ENCODE measurements at regions not wholly inside any gene's neighbourhood (a gene's known extent, or its start where the extent isn't known, plus 50 kb on each side); places are given as distances from the start of the nearest gene placed in this dataset.
A peak's percentile ranks its signal among the peaks of the same experiment; 100 is the strongest.

DNA sequence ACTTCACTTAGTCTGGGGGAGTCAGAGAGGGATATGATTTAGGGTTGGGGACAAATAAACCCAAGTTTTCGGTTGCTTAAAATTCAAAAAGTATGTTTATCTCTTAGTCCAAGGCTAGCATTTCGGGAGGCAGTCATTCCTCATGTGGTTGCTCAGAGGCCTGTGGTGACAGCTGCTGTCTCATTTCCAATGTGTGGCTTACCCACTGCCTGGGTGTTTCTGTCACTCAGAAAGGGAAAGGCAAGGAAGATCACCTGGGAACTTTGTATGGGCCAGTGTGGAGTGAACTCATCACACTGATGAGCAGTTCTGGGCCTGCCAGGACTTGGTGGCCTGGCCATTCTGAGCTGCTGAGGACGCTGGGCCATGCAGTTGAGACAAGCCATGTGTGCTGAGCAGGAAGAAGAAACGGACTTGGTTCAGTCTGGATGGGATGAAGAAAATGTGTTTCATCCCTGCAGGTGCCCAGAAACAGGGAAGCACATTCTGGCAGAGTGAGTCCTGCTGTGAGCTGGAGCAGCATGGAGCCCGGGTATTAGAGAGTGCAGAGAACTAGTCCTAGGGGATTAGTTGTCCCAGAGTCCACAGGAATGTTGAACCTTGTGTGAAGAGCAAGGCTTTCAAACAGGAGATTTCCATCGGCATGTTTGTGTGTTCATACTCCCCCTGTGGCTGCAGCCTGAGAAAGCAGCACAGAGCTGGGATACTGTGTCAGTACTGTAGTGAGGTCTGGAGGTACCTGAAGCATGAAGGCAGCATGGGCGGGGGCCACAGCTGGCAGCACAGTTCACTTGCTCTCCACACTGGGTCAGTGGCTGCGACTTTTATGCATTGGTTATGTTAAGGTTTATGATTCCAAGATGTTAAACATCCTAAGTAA lies 211.1 kb upstream of the IGFBP3 start:
- POLR2A ChIA-PET (ENCODE audit: low non-redundant PET) = no interaction called here
- TF ChIP-seq, protein P1, sequence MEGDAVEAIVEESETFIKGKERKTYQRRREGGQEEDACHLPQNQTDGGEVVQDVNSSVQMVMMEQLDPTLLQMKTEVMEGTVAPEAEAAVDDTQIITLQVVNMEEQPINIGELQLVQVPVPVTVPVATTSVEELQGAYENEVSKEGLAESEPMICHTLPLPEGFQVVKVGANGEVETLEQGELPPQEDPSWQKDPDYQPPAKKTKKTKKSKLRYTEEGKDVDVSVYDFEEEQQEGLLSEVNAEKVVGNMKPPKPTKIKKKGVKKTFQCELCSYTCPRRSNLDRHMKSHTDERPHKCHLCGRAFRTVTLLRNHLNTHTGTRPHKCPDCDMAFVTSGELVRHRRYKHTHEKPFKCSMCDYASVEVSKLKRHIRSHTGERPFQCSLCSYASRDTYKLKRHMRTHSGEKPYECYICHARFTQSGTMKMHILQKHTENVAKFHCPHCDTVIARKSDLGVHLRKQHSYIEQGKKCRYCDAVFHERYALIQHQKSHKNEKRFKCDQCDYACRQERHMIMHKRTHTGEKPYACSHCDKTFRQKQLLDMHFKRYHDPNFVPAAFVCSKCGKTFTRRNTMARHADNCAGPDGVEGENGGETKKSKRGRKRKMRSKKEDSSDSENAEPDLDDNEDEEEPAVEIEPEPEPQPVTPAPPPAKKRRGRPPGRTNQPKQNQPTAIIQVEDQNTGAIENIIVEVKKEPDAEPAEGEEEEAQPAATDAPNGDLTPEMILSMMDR (conservative IDR thresholded peaks at IDR 0.05; ENCODE audit: low read depth) = no peak
- H3K27ac ChIP-seq = no peak overlapping the region
- CTCF ChIA-PET = interaction anchor here (0.6 to 0.8 kb wide), 2 partner anchors 154 to 231 kb away, joined by 4 to 9 read pairs; no protein-coding TSS in a partner anchor
- DNase-seq (ENCODE audit: low spot score) = no peak

DNA sequence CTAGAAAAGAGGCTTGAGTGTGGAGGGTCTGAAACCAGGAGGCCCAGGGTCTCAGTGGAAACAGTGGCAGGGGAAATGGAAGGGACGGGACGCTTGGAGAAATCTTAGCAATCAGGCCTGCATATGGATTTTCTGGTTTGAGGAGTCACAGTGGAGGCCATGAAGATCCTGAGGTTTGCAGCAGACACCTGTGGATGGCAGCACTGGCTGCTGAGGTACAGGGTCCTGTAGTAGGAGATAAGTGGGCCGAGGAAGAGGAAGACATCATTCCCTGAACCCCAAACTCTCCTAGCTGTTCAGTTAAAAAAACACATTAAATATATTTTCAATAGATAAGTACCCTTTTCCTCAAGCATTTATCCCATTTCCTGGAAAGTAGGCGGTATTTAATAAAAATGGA lies 208.8 kb upstream of the IGFBP3 start:
- H3K27ac ChIP-seq = no peak overlapping the region
- ChIA-PET POLR2A (ENCODE audit: low non-redundant PET) (no interaction called here), CTCF (interaction anchor here (0.6 kb wide), 1 partner anchor 192 kb away, joined by 3 read pairs; no protein-coding TSS in a partner anchor)
- TF ChIP-seq, protein P1 (conservative IDR thresholded peaks at IDR 0.05; ENCODE audit: low read depth) = no peak; the same call in 1 of the 2 replicates
- peak; percentile 26 for DNase-seq (ENCODE audit: low spot score)

DNA sequence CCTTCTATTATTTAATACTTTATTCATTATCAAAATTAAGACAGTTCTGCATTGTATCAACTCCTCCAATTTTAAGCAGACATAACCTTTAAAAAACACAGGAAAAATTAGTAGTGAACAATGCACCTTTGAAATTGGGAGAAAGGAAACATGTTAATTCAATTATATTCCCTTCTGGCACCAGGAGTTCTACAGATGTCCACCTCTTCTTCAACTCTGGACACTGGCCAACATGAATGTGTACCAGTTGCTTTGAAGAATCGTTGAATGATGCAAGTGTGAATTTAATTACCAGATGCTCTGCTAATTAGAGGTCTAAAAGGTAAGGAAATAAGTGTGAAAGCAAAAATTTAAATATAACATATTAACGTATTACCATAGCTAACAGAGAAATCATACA lies 206.7 kb upstream of the IGFBP3 start:
- POLR2A ChIA-PET (ENCODE audit: low non-redundant PET) = no interaction called here
- DNase-seq (ENCODE audit: low spot score) = no peak
- CTCF ChIA-PET = no interaction called here
- no peak overlapping the region for H3K27ac ChIP-seq
- TF ChIP-seq, protein P1 (conservative IDR thresholded peaks at IDR 0.05; ENCODE audit: low read depth) = no peak

DNA sequence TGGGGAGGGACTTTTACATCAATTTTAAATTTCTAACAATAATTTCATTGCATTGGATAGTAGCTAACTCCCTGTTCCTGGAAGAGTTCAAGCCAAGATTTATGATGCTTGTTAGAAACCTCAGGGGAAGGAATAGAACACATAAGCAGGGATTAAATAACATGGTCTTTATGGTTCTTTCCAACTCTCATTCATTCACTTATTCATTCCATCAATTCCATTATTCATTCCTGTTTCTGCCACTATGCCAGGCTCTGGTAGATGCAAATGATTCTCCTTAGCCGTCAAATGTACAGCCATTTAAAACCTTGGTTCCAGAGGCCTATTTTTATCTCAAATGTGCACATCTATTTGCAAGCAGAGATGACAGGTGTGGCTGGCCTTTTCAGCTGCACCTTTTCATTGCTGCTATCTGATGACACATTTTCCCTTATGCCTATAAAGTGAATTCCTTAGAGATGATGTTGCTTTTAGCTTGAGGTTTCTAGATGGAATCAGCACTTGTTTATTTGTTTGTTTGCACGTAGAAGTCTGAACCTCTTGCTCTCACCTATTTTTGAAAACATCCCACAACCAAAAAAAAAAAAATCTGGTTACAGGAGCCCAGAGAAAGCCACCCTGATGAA lies 205.7 kb upstream of the IGFBP3 start:
- POLR2A ChIA-PET (ENCODE audit: low non-redundant PET) = interaction anchor here (0.7 kb wide), 1 partner anchor 156 kb away, joined by 3 read pairs; no protein-coding TSS in a partner anchor
- CTCF ChIA-PET = interaction anchor here (0.5 to 0.8 kb wide), 3 partner anchors 23 to 604 kb away, joined by 3 to 4 read pairs (median 3); no protein-coding TSS in a partner anchor
- TF ChIP-seq, protein P1 (conservative IDR thresholded peaks at IDR 0.05; ENCODE audit: low read depth) = no peak
- DNase-seq (ENCODE audit: low spot score) = no peak
- no peak overlapping the region for H3K27ac ChIP-seq

DNA sequence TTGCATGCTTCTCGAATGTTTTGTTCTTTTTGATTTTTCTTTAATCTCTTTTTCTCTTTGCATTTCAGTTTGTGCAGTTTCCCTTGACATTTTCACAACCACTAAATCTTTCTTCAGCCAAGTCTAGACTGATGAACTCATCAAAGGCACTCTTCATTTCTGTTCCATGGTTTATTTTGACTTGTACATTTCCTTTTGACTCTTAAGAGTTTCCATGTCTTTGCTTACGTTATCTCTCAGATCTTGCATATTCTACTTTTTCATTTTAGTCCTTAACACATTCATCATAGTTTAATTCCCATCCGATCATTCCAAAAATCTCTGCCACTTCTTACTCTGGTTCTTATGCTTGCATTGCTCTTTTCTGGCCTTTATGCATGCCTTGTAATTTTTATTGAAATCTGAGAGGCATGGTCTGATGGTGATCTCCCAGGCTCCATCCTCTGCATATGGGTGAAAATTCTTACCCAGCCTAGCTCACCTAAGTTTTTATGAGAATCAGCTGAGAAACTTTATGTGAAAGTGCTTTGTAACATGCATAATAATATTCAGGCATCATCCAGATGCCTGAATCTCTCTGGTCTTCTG lies 202.8 kb upstream of the IGFBP3 start:
- TF ChIP-seq, protein P1 (conservative IDR thresholded peaks at IDR 0.05; ENCODE audit: low read depth) = no peak
- CTCF ChIA-PET = no interaction called here
- H3K27ac ChIP-seq = no peak overlapping the region
- POLR2A ChIA-PET (ENCODE audit: low non-redundant PET) = no interaction called here
- no peak for DNase-seq (ENCODE audit: low spot score)

DNA sequence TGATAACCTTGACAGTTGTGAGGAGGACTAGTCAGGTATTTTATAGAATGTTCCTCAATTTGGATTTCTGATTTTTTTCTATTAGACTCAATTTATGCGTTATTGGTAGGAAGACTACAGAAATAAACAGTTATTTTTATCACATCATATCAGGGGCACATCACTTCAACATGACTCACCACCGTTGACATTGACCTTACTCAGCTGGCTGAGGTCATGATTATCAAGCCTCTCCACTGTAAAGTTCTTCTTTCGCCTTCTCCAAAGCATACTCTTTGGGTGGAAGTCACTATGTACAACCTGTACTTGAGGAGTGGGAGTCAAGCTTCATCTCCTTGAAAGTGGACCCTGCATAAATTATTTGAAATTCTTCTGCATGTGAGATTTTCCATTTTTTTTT lies 194.3 kb upstream of the IGFBP3 start:
- ChIA-PET CTCF (no interaction called here), POLR2A (ENCODE audit: low non-redundant PET) (no interaction called here)
- DNase-seq (ENCODE audit: low spot score) = no peak
- TF ChIP-seq, protein P1 (conservative IDR thresholded peaks at IDR 0.05; ENCODE audit: low read depth) = no peak
- no peak overlapping the region for H3K27ac ChIP-seq

Data from RWPE1 (cell line).